ENCODE measurements at regions not wholly inside any gene's neighbourhood (a gene's known extent, or its start where the extent isn't known, plus 50 kb on each side); places are given as distances from the start of the nearest gene placed in this dataset.

DNA sequence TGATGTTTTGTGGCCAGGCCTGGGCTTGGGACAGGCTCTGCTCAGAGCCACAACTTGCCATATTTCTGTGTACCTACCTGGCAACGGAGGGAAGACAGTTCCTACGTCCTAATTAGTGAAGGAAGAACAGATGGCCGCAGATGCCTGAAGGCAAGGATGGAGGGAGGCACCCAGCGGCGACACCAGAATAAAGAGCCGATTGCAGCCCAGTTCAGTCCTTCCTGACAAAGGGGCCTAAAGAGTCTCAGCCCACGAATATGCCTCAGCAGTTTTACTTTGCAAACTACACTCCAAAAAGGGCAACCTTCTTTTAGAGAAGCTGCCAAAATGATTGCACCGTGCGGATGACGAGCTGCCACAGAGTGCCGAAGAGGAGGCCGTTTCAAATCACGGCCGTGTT is 585.8 kb downstream of the GLRX3 start:
- no peak for DNase-seq

DNA sequence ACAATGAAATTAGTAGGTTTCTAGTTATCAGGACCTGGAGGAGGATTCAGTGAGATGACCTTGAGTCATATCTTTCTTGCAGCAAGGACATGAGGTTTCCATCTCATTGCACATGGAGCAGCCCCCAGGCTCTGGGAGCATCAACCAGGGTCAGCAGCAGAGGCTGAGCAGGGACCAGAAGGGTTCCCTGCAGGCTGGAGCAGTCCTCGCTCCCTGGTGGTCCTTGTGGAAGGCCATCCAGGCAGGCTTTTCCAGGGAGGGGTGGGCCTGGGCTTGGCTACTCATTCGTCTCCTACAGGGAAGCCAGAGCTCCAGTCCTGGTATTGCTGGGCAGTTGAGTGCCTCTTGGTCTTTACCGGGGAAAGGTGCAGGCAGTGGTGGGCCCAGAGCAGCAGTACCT is 587.5 kb downstream of the GLRX3 start:
- ATAC-seq = no peak
- no peak for DNase-seq

More for the DNA sequence above, 585.8 kb downstream of the GLRX3 start:
- no peak for ATAC-seq

DNA sequence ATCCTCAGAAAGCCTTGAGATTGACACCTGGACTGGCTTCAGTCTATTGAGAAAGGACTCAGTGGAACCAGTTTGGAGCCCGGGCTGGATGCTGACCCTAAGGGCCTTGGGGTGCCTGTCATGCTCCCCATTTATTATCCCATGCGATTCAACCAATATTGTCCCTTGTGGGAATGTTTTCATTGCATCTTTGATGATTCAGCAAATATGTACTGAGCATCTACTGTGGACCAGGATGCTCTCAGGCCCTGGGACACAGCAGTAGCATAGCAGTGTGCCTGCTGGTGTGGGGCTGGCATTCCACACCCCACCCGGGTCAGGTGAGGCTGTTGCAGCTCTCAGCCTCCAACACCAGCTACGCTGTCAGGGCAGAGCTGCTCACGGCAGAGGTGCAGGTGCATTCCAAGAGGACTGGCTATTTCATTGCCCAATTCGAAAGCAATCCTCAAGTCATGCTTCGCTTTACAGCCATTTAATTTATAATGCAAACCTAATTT is 586.0 kb downstream of the TCERG1L start:
- ATAC-seq (no peak), DNase-seq (no peak)

DNA sequence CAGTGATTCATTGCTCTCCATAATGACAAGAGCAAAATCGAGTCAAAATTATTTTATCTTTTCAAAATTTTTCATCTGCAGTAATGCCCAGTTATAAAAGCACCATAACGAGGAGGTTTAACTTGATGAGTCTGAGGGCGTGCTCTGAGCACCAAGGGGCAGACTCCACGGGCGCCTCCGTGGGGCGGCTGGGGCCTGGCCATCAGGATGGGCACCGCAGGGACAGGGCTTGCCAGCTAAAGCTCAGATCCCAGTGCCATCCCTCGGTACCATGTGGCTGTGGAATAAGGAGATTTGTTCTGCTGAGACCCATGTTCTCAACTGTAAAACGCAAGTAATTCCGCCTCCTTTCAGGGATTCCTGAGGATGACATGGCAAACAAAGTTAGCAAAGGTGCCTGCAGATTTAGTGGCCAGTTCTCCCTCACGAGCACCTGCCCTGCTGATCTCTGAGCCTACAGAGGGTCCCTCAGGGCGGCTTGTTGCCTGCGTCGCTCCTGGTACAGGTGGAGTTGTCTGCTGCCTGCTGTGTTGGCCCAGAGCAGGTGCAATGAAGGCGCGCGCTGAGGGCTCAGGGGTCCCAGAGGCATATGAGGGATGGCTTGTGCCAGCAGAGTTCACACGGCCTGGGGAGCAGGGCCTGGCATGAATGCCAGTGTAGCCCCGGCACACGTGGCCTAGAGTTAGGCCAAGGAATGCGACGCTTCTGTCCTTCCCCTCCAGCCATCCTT is 584.4 kb downstream of the TCERG1L start:
- DNase-seq (no peak), ATAC-seq (no peak)

DNA sequence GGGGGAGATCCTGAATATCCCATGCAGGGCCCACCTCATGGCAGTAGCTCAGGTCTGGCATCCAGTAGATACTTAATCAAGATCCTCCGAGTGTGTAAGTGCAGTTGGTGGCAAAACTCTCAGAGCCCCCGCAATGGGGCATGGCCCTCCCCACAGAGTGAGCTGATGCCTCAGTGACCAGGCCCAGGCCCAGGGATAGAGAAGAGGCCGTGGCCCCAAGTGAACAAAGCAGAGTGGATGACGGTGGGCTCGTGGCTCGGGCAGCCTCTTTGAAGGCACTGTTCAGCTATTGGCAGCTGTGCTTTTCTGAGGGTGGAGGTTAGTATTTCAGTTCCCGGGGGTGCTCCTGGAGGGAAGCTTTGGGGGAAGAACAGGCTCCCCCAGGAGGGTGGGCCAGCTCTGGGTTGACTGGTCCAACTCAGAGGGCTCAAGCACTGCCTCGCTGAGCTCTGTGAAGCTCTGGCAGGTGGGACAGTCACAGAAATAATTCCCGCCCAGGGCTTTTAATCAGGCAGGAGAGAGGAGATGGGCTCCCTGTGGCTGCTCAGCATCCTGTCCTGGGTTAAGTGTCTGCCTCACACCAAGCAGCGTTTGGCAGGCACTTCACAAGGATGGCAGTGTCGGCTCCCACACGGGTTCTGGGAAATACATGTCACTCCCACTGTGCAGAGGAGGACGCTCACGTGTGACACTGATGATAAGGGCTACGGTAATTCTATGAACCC is 583.6 kb downstream of the TCERG1L start:
- ATAC-seq = no peak

DNA sequence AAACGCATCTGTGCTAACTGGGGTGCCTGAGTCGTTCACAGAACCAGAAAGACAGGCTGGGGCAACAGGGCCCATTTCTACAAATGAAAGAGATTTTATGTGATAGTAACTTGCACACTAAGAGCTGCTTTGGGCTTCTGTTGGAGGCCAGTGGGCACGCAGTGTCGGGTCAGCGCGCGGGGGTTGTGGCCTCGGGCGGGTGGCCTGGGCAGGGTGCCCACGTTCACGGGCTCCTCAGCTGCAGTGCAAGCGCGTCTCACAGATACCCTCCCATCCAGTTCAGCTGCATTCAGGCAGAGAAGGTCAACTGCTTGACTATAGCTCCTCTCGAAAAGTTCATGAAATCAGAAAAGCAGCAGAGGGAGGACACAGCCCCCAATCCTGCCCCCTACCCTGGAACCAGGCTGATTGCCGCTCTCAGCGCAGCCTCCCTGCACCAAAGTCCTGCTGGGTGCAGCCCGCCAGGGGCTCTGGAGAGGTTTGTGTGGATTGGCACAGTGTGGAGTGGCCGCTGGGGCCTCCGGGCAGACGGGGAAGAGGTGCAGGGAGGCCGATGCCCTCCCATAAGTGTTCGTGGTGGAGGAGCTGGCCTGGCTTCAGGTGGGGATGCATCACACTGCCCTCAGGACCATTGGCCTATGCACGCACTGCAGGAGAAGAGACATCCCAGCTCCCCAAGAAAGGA is 582.8 kb downstream of the TCERG1L start:
- ATAC-seq (no peak), DNase-seq (no peak)

More for the DNA sequence above, 583.6 kb downstream of the TCERG1L start:
- no peak for DNase-seq

DNA sequence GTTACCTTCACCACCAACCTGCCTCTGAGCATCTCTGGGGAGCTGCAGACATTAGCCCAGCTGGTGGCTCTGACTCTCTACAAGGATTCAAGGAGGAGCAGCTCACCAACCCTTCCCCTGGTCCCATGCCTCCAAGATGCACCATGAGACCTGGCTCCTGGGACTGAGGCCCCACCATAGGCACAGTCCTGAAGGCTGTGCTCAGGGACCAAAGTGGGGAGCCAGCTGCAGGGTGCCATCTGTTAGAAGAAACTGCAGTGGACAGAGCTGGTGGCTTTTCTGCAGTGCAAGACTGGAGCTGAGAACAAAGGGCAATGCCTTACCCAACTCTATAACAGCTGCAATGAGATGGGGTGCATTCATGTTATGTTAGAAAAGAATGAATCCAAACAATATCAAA is 581.6 kb downstream of the TCERG1L start:
- DNase-seq = no peak
- no peak for ATAC-seq

DNA sequence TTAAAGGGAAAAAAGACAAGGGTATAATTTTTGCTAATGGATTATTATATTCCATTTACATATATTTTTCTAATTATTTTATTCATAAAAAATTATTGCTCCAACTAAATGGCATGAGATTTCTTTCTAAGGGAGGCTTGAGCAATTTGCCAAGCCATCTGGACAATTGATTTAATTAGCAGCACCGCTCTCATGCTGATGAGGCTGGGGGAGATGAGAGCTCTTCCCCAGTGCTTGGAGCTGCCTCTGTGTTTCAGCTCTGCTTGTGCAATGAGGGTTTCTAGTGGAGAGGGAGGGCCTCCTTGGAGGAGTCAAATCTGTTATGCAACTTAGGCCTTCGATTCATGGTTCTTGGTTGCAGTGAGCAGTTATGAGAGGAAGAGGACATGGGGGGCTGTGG is 574.3 kb downstream of the TCERG1L start:
- ATAC-seq (no peak), DNase-seq (no peak)

DNA sequence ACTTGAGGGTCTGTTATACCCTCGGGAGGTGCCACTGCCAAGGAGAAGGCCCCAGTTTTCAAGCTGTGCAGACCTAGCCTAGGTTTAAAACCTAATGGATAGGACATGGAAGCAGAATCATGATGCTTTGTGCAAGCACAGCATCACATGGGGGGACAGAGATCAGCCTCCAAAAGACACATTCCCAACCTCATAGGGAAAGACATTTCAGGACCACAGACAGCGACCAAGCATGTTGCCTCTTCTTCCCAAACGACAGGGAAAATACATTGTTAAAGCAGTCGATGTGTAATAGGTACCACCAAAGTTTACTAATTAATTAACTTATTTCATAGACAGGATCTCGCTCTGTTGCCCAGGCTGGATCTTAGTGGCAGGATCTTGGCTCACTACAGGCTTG is 573.9 kb downstream of the TCERG1L start:
- DNase-seq (no peak), ATAC-seq (no peak)

DNA sequence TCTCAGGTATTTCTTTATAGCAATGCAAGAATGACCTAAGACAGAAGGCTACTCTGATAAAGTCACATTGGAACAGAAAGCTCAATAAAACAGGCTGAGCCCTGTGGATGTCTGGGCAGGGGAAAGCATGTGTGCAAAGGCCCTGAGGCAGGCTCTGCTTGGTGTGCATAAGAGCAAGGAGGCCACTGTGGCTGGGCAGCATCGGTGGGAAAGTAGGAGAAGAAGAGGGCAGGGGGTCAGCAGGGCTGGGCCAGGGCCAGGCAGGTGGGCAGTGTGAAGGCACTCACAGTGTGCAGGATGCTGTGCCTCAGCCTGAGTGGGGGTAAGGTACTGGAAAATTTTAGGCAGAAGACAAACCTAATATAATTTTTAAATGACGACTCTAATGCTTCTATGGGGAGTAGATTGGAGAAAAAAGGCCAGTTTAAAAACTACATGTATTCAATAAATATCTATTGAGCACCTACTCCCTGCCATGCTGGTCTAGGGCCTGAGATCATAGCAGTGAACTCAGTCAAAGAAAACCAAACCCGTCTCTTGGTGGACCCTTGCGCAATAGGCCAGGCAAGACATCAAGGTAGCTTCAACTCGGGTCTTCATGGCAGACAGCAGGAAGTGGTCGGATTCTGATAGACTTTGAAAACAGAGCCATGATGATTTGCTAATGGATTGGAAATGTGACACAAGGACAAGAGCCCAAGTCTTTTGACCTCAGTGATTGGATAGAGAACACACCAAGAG is 572.3 kb downstream of the TCERG1L start:
- DNase-seq = no peak
- no peak for ATAC-seq

DNA sequence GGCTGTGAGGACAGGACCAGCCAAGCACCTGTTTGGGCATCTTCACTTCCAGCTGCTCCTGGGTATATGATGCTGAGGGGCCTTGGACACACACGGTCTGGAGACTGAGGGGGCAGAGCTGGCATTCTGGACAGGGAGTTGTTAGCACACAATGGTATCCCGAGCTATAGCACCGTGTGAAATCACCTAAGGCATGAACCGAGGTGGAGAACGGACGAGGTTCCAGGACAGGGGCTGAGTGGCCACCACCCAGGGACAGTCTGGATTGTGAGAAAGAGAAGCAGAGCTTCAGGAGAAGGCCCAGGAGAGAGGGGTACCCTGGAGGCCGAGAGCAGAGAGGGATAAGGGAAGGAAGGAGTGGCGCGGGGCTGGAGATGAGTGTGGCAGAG is 571.8 kb downstream of the TCERG1L start:
- ATAC-seq (no peak), DNase-seq (no peak)

DNA sequence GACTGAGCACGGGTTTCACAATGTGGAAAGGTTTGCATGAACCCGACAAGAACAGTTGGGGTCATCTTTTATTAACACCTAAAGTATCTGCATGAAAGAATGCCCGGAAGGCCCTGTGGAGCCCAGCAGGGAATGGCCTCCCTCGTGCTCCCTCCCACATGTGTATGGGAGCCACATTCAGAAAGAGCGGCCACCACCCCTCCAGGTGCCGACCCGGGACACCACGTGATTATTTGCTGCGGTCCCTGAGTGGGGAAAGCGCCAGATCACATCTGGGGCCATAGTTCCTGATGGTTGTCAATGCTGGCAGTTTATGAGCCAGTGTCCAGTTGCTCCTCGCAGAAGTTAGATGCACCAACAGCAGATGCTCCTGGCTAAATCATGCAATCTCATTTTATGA is 571.4 kb downstream of the TCERG1L start:
- ATAC-seq = no peak
- no peak for DNase-seq

DNA sequence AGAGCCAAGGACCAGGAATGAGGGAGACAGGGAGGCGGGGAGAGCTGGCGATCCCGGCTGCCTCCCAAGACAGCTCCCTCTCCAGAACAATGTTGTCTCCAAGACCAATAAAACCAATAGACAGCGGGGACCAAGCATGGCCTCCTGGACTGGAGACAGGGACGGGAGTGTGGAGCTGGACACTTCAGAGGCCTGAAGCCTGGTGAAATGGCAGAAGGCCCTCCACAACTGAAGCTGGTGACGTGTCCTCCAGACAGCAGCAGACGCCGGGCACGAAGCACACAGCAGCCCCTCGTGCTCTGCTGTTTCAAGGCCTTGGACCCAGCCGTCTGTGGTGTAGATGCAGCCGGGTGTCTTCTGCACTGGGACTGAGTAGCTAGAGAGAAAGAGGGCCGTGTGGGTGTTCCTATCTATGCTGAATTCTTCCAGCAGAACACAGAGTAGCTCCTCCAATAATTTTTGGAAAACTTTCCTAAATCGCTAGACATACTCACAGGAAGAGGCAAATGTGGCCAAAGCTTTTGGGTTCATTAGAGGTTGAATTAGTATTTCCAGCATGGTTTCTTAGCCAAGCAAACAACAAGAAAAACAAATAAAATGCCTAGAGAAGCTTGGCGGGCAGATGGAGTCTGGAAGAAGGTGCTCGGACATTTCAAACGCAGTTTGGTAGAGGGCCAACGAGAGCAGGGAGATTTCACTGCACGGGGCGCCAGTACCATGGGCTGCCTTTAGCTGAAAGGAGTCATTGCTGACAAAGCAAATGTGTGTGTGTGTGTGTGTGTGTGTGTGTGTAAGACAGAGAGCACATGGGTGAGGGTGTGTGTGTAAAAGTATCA is 570.4 kb downstream of the TCERG1L start:
- no peak for DNase-seq
- ATAC-seq = no peak

DNA sequence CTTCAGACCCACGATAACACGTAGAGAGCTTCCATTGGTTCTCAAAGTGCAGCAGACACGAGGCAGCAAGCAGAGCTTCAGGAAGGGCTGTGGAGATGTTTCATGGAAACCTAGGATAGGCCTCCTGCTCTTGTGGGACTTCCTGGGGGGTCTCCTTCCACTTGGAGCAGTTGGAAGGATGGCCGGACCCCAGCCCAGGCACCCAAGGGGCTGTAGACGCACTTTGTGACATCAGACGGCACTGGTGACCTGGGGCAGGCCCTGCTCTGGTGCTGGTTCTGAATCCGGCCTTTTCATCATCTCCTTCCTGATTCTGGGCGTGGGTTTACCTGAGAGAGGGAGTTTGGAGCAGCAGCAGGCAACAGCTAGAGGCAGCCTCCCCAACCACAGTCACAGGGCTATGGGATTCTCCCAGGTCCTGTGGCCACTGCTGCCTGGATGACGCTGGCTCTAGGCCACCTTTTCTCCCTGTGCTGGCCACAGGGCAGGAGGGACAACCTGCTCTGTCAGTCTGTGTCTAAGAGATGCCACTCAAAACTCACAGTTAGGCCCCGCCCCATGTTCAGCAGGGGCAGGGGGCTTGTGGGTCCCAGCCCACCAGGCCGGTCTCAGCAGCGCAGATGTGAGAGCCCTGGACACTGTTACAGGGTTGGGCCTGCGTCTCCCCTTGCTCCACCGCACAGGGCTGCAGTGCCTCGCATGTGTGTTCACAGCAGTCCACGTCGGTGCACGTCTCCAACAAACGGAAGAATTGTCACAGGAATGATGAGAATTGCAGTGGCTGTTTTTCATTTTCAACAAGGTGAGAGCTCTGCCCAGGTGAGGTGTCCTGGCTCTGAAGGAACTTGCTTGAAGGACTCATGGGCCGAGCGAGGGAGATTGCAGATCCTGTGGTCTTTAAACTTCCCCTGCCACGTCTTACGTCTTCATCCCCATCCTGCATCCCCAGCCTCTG is 569.3 kb downstream of the TCERG1L start:
- no peak for DNase-seq
- ATAC-seq = no peak

DNA sequence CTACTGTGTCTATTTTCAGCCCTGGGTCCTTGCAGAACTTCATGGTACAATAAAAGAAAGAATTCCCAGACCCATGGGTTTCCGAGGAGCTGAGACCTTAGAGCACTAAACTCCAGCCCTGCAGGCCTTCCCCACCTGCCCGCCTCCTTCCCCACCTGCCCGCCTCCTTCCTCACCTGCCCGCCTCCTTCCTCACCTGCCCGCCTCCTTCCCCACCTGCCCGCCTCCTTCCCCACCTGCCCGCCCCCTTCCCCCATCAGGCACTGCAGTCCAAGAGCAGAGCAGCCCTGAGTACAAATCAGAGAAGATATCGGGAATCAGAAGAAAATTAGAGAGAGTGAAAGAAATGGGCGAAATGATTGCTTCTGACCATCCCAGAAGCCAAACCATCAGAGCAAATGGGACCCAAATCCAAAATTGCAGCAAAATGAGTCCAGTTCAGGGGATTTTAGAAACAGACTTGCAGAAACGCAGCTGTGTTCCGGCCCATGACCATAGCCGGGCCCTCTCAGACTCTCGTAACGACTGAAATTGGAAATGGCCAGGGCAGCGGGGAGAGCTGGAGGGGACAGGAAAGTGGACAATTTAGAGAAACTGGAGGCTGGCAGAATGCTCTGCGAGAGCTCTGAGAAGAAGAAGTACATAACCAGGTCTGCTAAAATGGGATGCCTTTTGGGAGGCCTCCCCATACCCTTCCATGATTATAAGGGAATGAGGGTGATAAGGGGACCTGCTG is 568.4 kb downstream of the TCERG1L start:
- DNase-seq (no peak), ATAC-seq (no peak)

DNA sequence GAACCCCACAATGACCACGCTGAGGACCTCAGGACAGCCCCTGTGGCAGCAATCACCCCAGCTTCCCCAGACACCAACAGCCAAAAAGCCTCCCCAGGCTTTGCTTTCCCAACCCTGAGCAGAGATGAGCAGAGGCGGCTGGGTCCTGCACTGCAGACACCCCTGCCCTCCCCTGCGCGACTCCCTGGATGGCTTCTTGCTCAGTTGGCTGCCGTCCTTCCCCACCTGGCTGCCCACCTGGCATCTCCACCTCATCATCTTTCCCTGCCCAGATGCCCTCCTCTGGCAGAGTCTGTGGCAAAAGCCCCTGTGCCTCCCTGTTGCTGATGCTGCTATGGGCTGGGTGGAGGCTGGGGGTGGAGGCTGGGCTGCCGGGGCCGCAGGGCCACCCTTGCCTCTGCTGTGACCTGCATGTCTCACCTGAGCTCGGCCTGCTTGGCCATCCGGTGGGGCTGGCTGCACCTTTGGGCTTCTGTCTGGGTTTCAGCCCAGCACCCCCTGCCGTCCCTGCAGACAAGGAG is 567.7 kb downstream of the TCERG1L start:
- ATAC-seq = no peak
- no peak for DNase-seq

DNA sequence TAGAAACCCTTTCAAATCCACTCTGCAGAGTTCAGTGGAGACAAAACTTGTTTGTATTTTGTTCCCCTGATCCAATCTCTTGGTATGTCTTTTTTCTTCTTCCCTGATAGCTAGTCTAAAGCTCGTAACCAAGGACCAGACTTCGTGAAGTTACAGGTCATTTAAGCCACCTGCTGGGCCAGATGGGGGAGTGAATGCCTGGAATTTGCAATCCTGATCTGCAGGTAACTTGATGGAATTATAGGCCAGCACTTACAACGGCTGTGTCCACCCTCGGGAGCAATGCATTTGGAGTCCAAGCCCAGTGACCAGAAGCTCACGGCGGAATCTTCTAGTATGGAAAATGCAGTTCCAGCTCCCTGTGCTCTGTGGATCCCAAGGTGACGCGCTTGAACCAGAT is 566.9 kb downstream of the TCERG1L start:
- ATAC-seq (no peak), DNase-seq (no peak)

DNA sequence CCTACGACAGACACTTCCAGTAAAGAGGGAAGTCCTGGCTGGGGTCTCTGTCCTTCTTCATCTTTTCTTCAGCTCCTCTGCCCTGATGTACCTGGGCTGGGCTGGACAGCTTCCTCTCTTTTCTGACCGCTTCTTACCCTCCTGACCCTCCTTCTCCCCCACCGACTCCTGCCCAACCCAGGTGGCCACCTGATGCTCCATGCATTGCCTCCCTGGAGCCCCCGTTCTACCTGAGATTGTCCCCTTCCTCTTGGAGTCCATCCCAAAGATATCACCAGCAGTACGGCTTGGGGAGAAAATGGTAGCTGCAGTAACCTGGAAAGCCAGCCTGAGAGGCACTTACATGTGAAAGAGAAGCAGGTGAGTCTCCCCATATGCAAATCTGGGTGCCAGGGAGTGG is 566.3 kb downstream of the TCERG1L start:
- no peak for ATAC-seq
- DNase-seq = no peak

DNA sequence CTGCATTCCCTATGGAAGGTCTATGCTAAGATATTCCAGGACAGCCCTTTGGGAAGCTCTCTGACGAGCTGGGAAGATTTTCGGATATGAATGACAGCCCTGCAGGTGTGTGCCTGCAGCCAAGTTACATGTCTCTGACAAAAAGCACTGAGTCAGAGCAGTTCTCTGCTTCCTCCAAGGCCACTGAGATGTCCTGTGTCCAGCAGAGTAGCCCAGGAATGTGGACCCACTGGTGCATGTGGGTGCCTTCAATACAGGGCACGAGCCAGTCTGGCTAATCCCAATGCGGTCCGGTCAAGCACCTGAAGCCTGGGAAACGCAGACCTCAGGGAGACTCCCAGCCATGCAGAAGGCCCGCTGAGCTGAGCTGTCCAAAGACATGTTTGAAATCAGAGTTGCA is 565.7 kb downstream of the TCERG1L start:
- no peak for ATAC-seq
- DNase-seq = no peak

Data from stimulated activated naive CD8-positive, alpha-beta T cell treated with anti-CD3 and anti-CD28 coated beads, Interleukin-15, Interleukin-2, amounts not matched to agents 100 U/mL and 50 U/mL, for 24 hours (primary cell).